GM10248 (cell line): ENCODE measurements at regions not wholly inside any gene's neighbourhood (a gene's known extent, or its start where the extent isn't known, plus 50 kb on each side); places are given as distances from the start of the nearest gene placed in this dataset.

Experiments used
- CTCF ChIA-PET: fragments of 300-600 bp; sonication (Branson Sonifier 250); formaldehyde crosslinking; extraction: SDS; loops from one replicate; lab custom pipeline; 2021; ENCODE audit warnings: antibody characterized with exemption; lab: Yijun Ruan, JAX
- POLR2A ChIA-PET: fragments of 350-650 bp; sonication (Branson Sonifier 250); formaldehyde crosslinking; extraction: SDS; loops from one replicate; lab custom pipeline; 2020; ENCODE audit warnings: antibody characterized with exemption; lab: Yijun Ruan, JAX
- DNase-seq: peaks from one replicate; pipeline ENCODE4 v3.0.0; 2012; ENCODE audit errors: extremely low spot score
- TF ChIP-seq, protein P1 (sequence below): IDR thresholded peaks from 2 replicates; pipeline ENCODE4 v1.5.1; 2012; ENCODE audit warnings: mild to moderate bottlenecking, low read depth; ENCODE audit errors: extremely low read depth, missing control alignments, control extremely low read depth

DNA sequence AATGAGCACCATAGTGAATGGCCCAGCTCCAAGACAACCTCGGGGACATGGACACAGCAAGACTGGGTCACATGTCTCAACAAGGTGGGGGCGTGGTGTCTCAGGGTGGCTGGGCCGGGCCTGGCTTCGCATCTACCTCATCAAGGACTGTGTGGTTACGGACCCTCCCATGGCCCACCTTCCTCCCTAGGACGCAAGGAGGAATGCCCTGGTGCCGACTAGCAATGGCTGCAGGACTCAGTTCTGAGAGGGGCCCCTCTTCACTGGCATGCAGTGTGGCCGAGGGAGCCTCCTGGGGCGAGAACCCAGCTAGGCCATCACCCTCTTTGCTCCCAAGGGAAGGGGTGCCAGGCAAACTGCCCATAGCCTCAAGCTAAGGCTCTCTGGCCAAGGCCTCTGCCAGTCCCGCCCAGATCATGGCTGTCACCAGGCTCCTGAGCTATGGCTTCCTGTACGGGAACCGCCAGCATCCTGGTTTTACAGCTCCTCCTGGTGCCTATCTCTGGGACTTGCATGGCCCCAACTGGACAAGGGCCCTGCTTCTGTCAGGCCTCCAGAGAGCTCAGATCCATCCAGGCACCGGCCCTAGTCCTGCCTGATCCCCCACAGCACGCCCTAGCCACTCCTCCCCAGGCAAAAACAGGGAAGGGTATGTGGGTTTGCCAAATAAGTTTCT is 218.0 kb upstream of the AGTR2 start:
- ChIA-PET POLR2A (no interaction called here), CTCF (no interaction called here)
- TF ChIP-seq, protein P1, sequence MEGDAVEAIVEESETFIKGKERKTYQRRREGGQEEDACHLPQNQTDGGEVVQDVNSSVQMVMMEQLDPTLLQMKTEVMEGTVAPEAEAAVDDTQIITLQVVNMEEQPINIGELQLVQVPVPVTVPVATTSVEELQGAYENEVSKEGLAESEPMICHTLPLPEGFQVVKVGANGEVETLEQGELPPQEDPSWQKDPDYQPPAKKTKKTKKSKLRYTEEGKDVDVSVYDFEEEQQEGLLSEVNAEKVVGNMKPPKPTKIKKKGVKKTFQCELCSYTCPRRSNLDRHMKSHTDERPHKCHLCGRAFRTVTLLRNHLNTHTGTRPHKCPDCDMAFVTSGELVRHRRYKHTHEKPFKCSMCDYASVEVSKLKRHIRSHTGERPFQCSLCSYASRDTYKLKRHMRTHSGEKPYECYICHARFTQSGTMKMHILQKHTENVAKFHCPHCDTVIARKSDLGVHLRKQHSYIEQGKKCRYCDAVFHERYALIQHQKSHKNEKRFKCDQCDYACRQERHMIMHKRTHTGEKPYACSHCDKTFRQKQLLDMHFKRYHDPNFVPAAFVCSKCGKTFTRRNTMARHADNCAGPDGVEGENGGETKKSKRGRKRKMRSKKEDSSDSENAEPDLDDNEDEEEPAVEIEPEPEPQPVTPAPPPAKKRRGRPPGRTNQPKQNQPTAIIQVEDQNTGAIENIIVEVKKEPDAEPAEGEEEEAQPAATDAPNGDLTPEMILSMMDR = no peak
- no peak for DNase-seq

DNA sequence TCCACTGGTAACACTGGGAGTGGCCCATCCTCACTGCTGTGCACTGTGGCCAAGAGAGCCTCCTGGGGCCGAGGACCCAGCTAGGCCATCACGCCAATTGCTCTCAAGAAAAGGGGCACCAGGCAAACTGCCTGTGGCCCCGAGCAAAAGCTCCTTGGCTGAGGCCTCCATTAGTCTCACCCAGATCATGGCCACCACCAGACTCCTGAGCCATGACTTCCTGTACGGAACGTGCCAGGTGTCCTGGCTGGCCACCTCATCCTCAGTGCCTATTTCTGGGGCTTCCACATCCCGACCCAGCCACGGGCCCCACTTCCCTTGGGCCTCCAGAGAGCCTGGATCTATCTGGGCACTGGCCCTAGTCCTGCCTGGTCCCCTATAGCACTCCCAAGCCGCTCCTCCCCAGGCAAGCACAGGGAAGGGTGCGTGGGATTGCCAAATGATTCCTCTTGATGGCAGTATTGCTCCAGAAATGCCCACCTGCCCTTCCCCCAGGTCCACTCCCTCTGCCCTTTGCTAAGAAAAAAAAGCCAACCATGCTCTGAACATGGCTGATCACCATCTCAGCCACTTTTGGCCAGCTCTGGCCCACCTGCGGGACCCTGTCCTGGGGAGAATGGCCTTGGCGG is 212.6 kb upstream of the AGTR2 start:
- ChIA-PET CTCF (no interaction called here), POLR2A (no interaction called here)
- TF ChIP-seq, protein P1 = no peak
- DNase-seq = no peak

DNA sequence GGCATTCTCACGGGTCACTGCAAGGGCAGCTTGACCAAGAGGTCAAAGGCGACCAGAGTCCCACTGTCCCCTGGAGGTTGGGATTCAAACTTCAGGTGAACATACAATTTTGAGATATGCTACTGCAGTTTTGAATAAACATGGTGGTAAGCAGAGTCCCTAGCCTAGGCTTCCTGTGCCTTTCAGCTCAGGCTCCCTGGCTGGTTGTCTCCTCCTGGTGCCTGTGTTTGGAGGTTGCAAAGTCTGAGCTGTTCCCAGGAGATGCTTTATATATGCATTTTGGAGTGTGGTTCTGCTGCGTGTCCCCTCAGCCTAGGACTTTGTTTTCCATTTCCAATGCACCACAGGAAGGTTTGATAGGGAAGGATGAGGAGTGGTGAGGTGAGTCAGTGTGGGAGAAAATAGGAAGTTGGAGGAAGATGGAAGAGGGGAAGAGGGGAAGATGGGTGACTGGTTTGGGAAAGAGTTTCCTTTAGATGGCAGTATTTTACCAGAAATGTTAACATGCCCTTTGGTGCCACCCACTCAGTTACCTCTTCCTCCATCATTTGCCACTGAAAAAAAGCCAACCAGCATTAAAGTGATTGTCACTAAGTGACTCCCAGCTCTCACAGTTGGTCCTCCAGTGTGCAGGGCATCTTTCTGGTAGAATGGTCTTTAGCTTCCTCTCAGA is 211.7 kb upstream of the AGTR2 start:
- ChIA-PET CTCF (no interaction called here), POLR2A (no interaction called here)
- TF ChIP-seq, protein P1 = no peak
- no peak for DNase-seq

DNA sequence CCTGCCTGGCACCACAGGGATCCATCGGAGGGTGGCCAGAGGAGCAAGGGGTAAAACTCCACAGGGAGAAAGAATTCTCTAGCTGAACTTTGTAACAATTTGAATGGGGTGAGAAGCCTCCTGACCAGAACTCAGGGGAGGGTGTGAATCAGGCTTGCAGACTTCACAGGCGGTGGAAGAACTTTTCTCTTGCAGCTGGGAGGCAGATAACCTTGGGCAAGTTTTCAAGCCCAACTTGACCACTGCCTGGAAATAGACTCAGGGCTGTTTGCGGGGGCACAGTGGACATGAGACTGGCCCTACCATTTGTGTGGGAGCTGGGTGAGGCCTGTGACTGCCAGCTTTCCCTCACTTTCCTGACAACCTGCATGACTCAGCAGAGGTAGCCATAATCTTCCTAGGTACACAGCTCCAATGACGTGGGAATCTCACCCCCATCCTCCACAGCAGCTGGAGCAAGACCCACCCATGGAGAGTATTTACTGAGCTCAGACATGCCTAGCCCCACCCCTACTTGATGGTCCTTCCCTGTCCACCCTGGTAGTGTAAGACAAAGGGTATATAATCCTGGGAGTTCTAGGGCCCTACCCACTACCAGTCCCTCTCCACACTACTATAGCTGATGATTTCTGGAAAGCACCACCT is 210.0 kb upstream of the AGTR2 start:
- no peak for DNase-seq
- CTCF ChIA-PET = interaction anchor here (1.5 kb wide), 1 partner anchor 19 kb away, joined by 4 read pairs; no protein-coding TSS in a partner anchor
- TF ChIP-seq, protein P1 = no peak
- POLR2A ChIA-PET = no interaction called here

DNA sequence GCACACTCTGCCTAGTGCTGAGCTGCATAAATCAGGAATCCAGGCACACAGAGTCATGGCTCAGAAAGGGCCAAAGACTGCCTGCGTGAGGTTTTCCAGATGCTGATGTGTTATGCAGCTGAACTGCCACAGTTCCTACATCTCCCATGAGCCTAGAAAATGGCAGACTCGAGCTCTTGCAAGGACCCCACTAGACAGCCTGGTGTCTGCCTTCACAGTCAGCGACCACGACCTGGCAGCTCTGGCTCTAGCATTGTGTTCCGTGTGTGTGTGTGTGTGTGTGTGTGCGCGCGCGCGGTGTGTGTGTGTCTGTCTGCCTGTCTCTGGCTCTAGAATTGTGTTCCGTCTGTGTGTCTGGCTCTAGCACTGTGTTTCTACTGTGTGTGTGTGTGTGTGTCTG is 203.6 kb upstream of the AGTR2 start:
- ChIA-PET POLR2A (no interaction called here), CTCF (no interaction called here)
- no peak for DNase-seq
- TF ChIP-seq, protein P1 = no peak
